GM19455 (cell line): ENCODE measurements at regions not wholly inside any gene's neighbourhood (a gene's known extent, or its start where the extent isn't known, plus 50 kb on each side); places are given as distances from the start of the nearest gene placed in this dataset.

Experiments
- ATAC-seq: cut with Tn5 transposase; IDR thresholded peaks from one replicate; pipeline ENCODE4 v1.9.1; 2021; ENCODE audit not compliant: unreplicated experiment

GRCh38 chr12:74794522-74794921 is 256.9 kb downstream of the ATXN7L3B start:
- no peak for ATAC-seq

GRCh38 chr12:74801625-74802024 is 264.0 kb downstream of the ATXN7L3B start:
- no peak for ATAC-seq

- no peak for ATAC-seq
These were observed 279.0 kb downstream of the ATXN7L3B start for GRCh38 chr12:74816398-74817175.

GRCh38 chr12:74817499-74817898 is 279.9 kb downstream of the ATXN7L3B start:
- ATAC-seq: no peak

GRCh38 chr12:74818412-74818811 is 280.8 kb downstream of the ATXN7L3B start:
- no peak for ATAC-seq

GRCh38 chr12:74820324-74820723 is 282.7 kb downstream of the ATXN7L3B start:
- ATAC-seq: no peak

- ATAC-seq: no peak
These were observed 298.9 kb downstream of the ATXN7L3B start for GRCh38 chr12:74836567-74836966.

GRCh38 chr12:74846116-74846515 is 308.5 kb downstream of the ATXN7L3B start:
- ATAC-seq: no peak

GRCh38 chr12:74847169-74847568 is 309.5 kb downstream of the ATXN7L3B start:
- no peak for ATAC-seq

- ATAC-seq: no peak
These were observed 310.4 kb downstream of the ATXN7L3B start for GRCh38 chr12:74848006-74848405.

GRCh38 chr12:74849801-74850200 is 312.2 kb downstream of the ATXN7L3B start:
- no peak for ATAC-seq

GRCh38 chr12:74871817-74872216 is 334.2 kb downstream of the ATXN7L3B start:
- ATAC-seq: no peak

GRCh38 chr12:74885775-74886174 is 323.9 kb downstream of the KCNC2 start:
- ATAC-seq: no peak

GRCh38 chr12:74889073-74889472 is 320.6 kb downstream of the KCNC2 start:
- no peak for ATAC-seq

- ATAC-seq: peak; percentile 22
These were observed 319.9 kb downstream of the KCNC2 start for GRCh38 chr12:74889563-74890236.

GRCh38 chr12:74890237-74890599 is 319.4 kb downstream of the KCNC2 start:
- peak; percentile 71 for ATAC-seq

GRCh38 chr12:74891083-74891668 is 318.5 kb downstream of the KCNC2 start:
- no peak for ATAC-seq

GRCh38 chr12:74892057-74892633 is 317.5 kb downstream of the KCNC2 start:
- no peak for ATAC-seq

- no peak for ATAC-seq
These were observed 313.5 kb downstream of the KCNC2 start for GRCh38 chr12:74896186-74896585.

- ATAC-seq: no peak
These were observed 312.0 kb downstream of the KCNC2 start for GRCh38 chr12:74897425-74898211.
